Liver (tissue), 8 donors: ENCODE measurements at regions not wholly inside any gene's neighbourhood (a gene's known extent, or its start where the extent isn't known, plus 50 kb on each side); places are given as distances from the start of the nearest gene placed in this dataset.

Experiments
- DNase-seq: peaks from one replicate; pipeline ENCODE4 v3.0.0-alpha.2; 2017; ENCODE audit warnings: low spot score
- H3K27ac ChIP-seq, 2 donors: one replicate each; pipeline ENCODE4 v1.7.0; 2013; ENCODE audit warnings: inconsistent platforms in 2 of 2, low read length in 2 of 2, control low read depth in 1 of 2, low read depth in 1 of 2, mild to moderate bottlenecking in 1 of 2
- H3K27me3 ChIP-seq, 4 donors: one replicate each; pipeline versions ENCODE4 v1.6.1 to v1.7.0; 2013; ENCODE audit warnings: low read length in 3 of 4, inconsistent platforms in 1 of 4, mild to moderate bottlenecking in 1 of 4, moderate library complexity in 1 of 4; ENCODE audit not compliant: control insufficient read depth in 4 of 4, insufficient read depth in 4 of 4
- H3K36me3 ChIP-seq, 4 donors: one replicate each; pipeline versions ENCODE4 v1.6.1 to v1.7.0; 2013; ENCODE audit warnings: low read length in 3 of 4, mild to moderate bottlenecking in 3 of 4, low read depth in 1 of 4, moderate library complexity in 1 of 4; ENCODE audit not compliant: control insufficient read depth in 4 of 4, insufficient read depth in 3 of 4
- H3K4me1 ChIP-seq, 4 donors: one replicate each; pipeline versions ENCODE4 v1.6.1 to v1.7.0; 2013; ENCODE audit warnings: low read length in 3 of 4, mild to moderate bottlenecking in 3 of 4, moderate library complexity in 1 of 4; ENCODE audit not compliant: control insufficient read depth in 4 of 4, insufficient read depth in 4 of 4
- H3K4me3 ChIP-seq, 3 donors: one replicate each; pipeline versions ENCODE4 v1.6.1 to v1.7.0; 2013; ENCODE audit warnings: low read length in 3 of 3, control low read depth in 1 of 3, low read depth in 1 of 3, mild to moderate bottlenecking in 1 of 3
- H3K9ac ChIP-seq, 2 donors: one replicate each; pipeline ENCODE4 v1.7.0; 2013; ENCODE audit warnings: low read length in 2 of 2, mild to moderate bottlenecking in 2 of 2, moderate library complexity in 2 of 2, control low read depth in 1 of 2, low read depth in 1 of 2
- H3K9me3 ChIP-seq, 4 donors: one replicate each; pipeline versions ENCODE4 v1.6.1 to v1.7.0; 2013; ENCODE audit warnings: low read length in 3 of 4; ENCODE audit not compliant: control insufficient read depth in 4 of 4
- CTCF ChIP-seq: fragments of 150-350 bp; IDR thresholded peaks from 2 replicates; pipeline ENCODE4 v1.5.1; 2017; ENCODE audit warnings: improper control_type of control experiment, low read depth, low read length; ENCODE audit not compliant: missing input control
- EGR1 ChIP-seq, 2 donors: IDR thresholded peaks; 2 replicates each; pipeline ENCODE4 v1.6.1; 2016 to 2018; ENCODE audit warnings: antibody characterized with exemption in 2 of 2, low read depth in 2 of 2
- FOXA1 ChIP-seq: IDR thresholded peaks from 2 replicates; pipeline ENCODE4 v1.6.1; 2016; ENCODE audit warnings: antibody characterized with exemption
- FOXA2 ChIP-seq: IDR thresholded peaks from 2 replicates; pipeline ENCODE4 v1.6.1; 2016; ENCODE audit warnings: antibody characterized with exemption
- GABPA ChIP-seq, 2 donors: IDR thresholded peaks in 1 of 2; conservative IDR thresholded peaks in 1 of 2; 2 replicates each; pipeline ENCODE4 v1.6.1; 2016; ENCODE audit warnings: antibody characterized with exemption in 2 of 2, mild to moderate bottlenecking in 1 of 2, moderate library complexity in 1 of 2
- HNF4A ChIP-seq, 2 donors: conservative IDR thresholded peaks; 2 replicates each; pipeline ENCODE4 v1.6.1; 2016; ENCODE audit warnings: antibody characterized with exemption in 2 of 2, mild to moderate bottlenecking in 2 of 2
- HNF4G ChIP-seq: IDR thresholded peaks from 2 replicates; pipeline ENCODE4 v1.6.1; 2016; ENCODE audit warnings: antibody characterized with exemption
- JUND ChIP-seq, 2 donors: IDR thresholded peaks; 2 replicates each; pipeline ENCODE4 v1.6.1; 2016; ENCODE audit warnings: antibody characterized with exemption in 2 of 2
- NR2F2 ChIP-seq: IDR thresholded peaks from 2 replicates; pipeline ENCODE4 v1.6.1; 2016; ENCODE audit warnings: antibody characterized with exemption
- RAD21 ChIP-seq, 2 donors: IDR thresholded peaks; 2 replicates each; pipeline ENCODE4 v1.6.1; 2016; ENCODE audit warnings: antibody characterized with exemption in 2 of 2, mild to moderate bottlenecking in 2 of 2
- RXRA ChIP-seq, 2 donors: IDR thresholded peaks; 2 replicates each; pipeline ENCODE4 v1.6.1; 2017 to 2018; ENCODE audit warnings: antibody characterized with exemption in 2 of 2, mild to moderate bottlenecking in 1 of 2
- SP1 ChIP-seq: IDR thresholded peaks from 2 replicates; pipeline ENCODE4 v1.6.1; 2018; ENCODE audit warnings: antibody characterized with exemption, mild to moderate bottlenecking
- TAF1 ChIP-seq: conservative IDR thresholded peaks from 2 replicates; pipeline ENCODE4 v1.6.1; 2016; ENCODE audit warnings: antibody characterized with exemption, mild to moderate bottlenecking
- YY1 ChIP-seq: IDR thresholded peaks from 2 replicates; pipeline ENCODE4 v1.6.1; 2016; ENCODE audit warnings: antibody characterized with exemption, mild to moderate bottlenecking
- WGBS: extraction: QIAGEN DNeasy Blood & Tissue Kit; methylation state at CpG from one replicate; pipeline ENCODE4 v1.1.7; 2013; 5-methylcytosine and 5-hydroxymethylcytosine counted together
- TF ChIP-seq, protein P1 (sequence below): IDR thresholded peaks from 2 replicates; pipeline ENCODE4 v1.6.1; 2016; ENCODE audit warnings: antibody characterized with exemption, mild to moderate bottlenecking
- TF ChIP-seq, protein P2 (sequence below): IDR thresholded peaks from 2 replicates; pipeline ENCODE4 v1.6.1; 2016; ENCODE audit warnings: antibody characterized with exemption
- donor health status: healthy.
- donor health status: healthy.
- donor health status: healthy.
- donor health status: healthy.
- donor health status: healthy.

GRCh38 chr18:56475250-56475649 is 163.1 kb downstream of the TXNL1 start:
- no peaks in the 10 kb centered on the region for H3K36me3 ChIP-seq
- no peak overlapping the region for H3K9ac ChIP-seq
- DNase-seq, result no peak
- WGBS, result 93% methylated on average over 2 of the region's 2 CpGs
- H3K9me3 ChIP-seq, result no peaks in the 10 kb centered on the region
- H3K4me3 ChIP-seq, result no peak overlapping the region
- TF ChIP-seq CTCF, result no peak
- no peak overlapping the region for H3K27ac ChIP-seq
- H3K4me1 ChIP-seq, result no peaks in the 10 kb centered on the region
- no peaks in the 10 kb centered on the region for H3K27me3 ChIP-seq

- no peak overlapping the region for H3K9ac ChIP-seq
- H3K4me1 ChIP-seq, result no peaks in the 10 kb centered on the region
- TF ChIP-seq HNF4A (conservative IDR thresholded peaks at IDR 0.05) (no peak), SP1 (no peak), FOXA1 (no peak), FOXA2 (no peak), RAD21 (IDR thresholded peaks at IDR 0.05) (no peak), HNF4G (no peak)
- H3K4me3 ChIP-seq, result no peak overlapping the region
- WGBS, result 95% methylated on average over 8 of the region's 8 CpGs
- no peaks in the 10 kb centered on the region for H3K9me3 ChIP-seq
- no peak overlapping the region for H3K27ac ChIP-seq
- H3K27me3 ChIP-seq, result no peaks in the 10 kb centered on the region
- no peak for DNase-seq
- H3K36me3 ChIP-seq, result no peaks in the 10 kb centered on the region
Measured at GRCh38 chr18:56473400-56474024, 164.9 kb downstream of the TXNL1 start.

GRCh38 chr18:56470406-56471351 is 167.7 kb downstream of the TXNL1 start:
- Histone ChIP-seq H3K9me3 (peaks cover 0 to 8% (median under 1%) of the 10 kb centered on the region in 4 donors), H3K4me3 (no peak overlapping the region), H3K9ac (no peak overlapping the region), H3K27me3 (no peaks in the 10 kb centered on the region), H3K4me1 (no peaks in the 10 kb centered on the region), H3K36me3 (no peaks in the 10 kb centered on the region), H3K27ac (no peak overlapping the region)
- DNase-seq, result no peak
- WGBS, result 77% methylated on average over 5 of the region's 5 CpGs
- TF ChIP-seq EGR1 (IDR thresholded peaks at IDR 0.05; ENCODE audit: low read depth in 2 of 2) (no peak), YY1 (no peak), RXRA (IDR thresholded peaks at IDR 0.05) (no peak), GABPA (IDR thresholded peaks at IDR 0.05 in 1 of 2, conservative IDR thresholded peaks at IDR 0.05 in 1 of 2) (no peak), TAF1 (no peak), RAD21 (IDR thresholded peaks at IDR 0.05) (no peak), HNF4G (no peak), FOXA1 (no peak), NR2F2 (no peak), HNF4A (conservative IDR thresholded peaks at IDR 0.05) (no peak), CTCF (no peak), JUND (IDR thresholded peaks at IDR 0.05) (no peak)
- TF ChIP-seq, protein P1, sequence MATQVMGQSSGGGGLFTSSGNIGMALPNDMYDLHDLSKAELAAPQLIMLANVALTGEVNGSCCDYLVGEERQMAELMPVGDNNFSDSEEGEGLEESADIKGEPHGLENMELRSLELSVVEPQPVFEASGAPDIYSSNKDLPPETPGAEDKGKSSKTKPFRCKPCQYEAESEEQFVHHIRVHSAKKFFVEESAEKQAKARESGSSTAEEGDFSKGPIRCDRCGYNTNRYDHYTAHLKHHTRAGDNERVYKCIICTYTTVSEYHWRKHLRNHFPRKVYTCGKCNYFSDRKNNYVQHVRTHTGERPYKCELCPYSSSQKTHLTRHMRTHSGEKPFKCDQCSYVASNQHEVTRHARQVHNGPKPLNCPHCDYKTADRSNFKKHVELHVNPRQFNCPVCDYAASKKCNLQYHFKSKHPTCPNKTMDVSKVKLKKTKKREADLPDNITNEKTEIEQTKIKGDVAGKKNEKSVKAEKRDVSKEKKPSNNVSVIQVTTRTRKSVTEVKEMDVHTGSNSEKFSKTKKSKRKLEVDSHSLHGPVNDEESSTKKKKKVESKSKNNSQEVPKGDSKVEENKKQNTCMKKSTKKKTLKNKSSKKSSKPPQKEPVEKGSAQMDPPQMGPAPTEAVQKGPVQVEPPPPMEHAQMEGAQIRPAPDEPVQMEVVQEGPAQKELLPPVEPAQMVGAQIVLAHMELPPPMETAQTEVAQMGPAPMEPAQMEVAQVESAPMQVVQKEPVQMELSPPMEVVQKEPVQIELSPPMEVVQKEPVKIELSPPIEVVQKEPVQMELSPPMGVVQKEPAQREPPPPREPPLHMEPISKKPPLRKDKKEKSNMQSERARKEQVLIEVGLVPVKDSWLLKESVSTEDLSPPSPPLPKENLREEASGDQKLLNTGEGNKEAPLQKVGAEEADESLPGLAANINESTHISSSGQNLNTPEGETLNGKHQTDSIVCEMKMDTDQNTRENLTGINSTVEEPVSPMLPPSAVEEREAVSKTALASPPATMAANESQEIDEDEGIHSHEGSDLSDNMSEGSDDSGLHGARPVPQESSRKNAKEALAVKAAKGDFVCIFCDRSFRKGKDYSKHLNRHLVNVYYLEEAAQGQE, result no peak
- TF ChIP-seq, protein P2, sequence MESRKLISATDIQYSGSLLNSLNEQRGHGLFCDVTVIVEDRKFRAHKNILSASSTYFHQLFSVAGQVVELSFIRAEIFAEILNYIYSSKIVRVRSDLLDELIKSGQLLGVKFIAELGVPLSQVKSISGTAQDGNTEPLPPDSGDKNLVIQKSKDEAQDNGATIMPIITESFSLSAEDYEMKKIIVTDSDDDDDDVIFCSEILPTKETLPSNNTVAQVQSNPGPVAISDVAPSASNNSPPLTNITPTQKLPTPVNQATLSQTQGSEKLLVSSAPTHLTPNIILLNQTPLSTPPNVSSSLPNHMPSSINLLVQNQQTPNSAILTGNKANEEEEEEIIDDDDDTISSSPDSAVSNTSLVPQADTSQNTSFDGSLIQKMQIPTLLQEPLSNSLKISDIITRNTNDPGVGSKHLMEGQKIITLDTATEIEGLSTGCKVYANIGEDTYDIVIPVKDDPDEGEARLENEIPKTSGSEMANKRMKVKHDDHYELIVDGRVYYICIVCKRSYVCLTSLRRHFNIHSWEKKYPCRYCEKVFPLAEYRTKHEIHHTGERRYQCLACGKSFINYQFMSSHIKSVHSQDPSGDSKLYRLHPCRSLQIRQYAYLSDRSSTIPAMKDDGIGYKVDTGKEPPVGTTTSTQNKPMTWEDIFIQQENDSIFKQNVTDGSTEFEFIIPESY, result no peak
